ENCODE measurements at regions not wholly inside any gene's neighbourhood (a gene's known extent, or its start where the extent isn't known, plus 50 kb on each side); places are given as distances from the start of the nearest gene placed in this dataset.

- no peak overlapping the region for H3K27ac Mint-ChIP-seq (ENCODE audit: unreplicated experiment)
- no peaks in the 10 kb centered on the region for H3K27me3 Mint-ChIP-seq (ENCODE audit: insufficient read depth, unreplicated experiment)
- ChIA-PET POLR2A (no interaction called here), CTCF (interaction anchor here (0.9 to 1.4 kb wide), 3 partner anchors 32 to 450 kb away, joined by 3 to 7 read pairs (median 6); no protein-coding TSS in a partner anchor)
- no peaks in the 10 kb centered on the region for H3K4me1 ChIP-seq
- intact Hi-C loops (cut with micrococcal nuclease; ENCODE audit: unreplicated experiment) = no loop called here
- H3K4me1 Mint-ChIP-seq (ENCODE audit: low read depth, unreplicated experiment) = no peaks in the 10 kb centered on the region
- H3K4me3 ChIP-seq (ENCODE audit: low read depth, low read length) = no peak overlapping the region
- no peak overlapping the region for H3K4me3 Mint-ChIP-seq (ENCODE audit: unreplicated experiment)
- H3K27me3 ChIP-seq (replicated peaks; ENCODE audit: control insufficient read depth, insufficient read depth, low read length) = no peaks in the 10 kb centered on the region
- no peaks in the 10 kb centered on the region for H3K9me3 ChIP-seq
- BruUV-seq (replicated peaks) = no TSS peak
- H3K9me3 Mint-ChIP-seq (ENCODE audit: unreplicated experiment) = no peaks in the 10 kb centered on the region
- no peaks in the 10 kb centered on the region for H3K36me3 ChIP-seq (ENCODE audit: control insufficient read depth, insufficient read depth, low read length)
- H3K36me3 Mint-ChIP-seq (ENCODE audit: insufficient read depth, unreplicated experiment) = peaks cover 6% of the 10 kb centered on the region
- DNase-seq = no peak
- no peak for TF ChIP-seq CTCF (IDR thresholded peaks at IDR 0.05; ENCODE audit: insufficient read depth in 1 of 2, low read depth in 1 of 2, low read length in 1 of 2, severe bottlenecking in 1 of 2, unreplicated experiment in 1 of 2)
Observed at GRCh38 chr2:62443471-62443870, 62.5 kb downstream of the TMEM17 start.

- Histone ChIP-seq H3K27me3 (replicated peaks; ENCODE audit: control insufficient read depth, insufficient read depth, low read length) (no peaks in the 10 kb centered on the region), H3K4me3 (ENCODE audit: low read depth, low read length) (no peak overlapping the region), H3K4me1 (no peaks in the 10 kb centered on the region), H3K9me3 (no peaks in the 10 kb centered on the region), H3K36me3 (ENCODE audit: control insufficient read depth, insufficient read depth, low read length) (no peaks in the 10 kb centered on the region)
- no peaks in the 10 kb centered on the region for H3K27me3 Mint-ChIP-seq (ENCODE audit: insufficient read depth, unreplicated experiment)
- POLR2A ChIA-PET = no interaction called here
- H3K9me3 Mint-ChIP-seq (ENCODE audit: unreplicated experiment) = no peaks in the 10 kb centered on the region
- BruUV-seq (replicated peaks) = no TSS peak
- H3K4me1 Mint-ChIP-seq (ENCODE audit: low read depth, unreplicated experiment) = no peaks in the 10 kb centered on the region
- no peak for TF ChIP-seq CTCF (IDR thresholded peaks at IDR 0.05; ENCODE audit: insufficient read depth in 1 of 2, low read depth in 1 of 2, low read length in 1 of 2, severe bottlenecking in 1 of 2, unreplicated experiment in 1 of 2)
- no peak overlapping the region for H3K27ac Mint-ChIP-seq (ENCODE audit: unreplicated experiment)
- DNase-seq = no peak
- no peak overlapping the region for H3K4me3 Mint-ChIP-seq (ENCODE audit: unreplicated experiment)
- CTCF ChIA-PET = no interaction called here
- intact Hi-C loops (cut with micrococcal nuclease; ENCODE audit: unreplicated experiment) = no loop called here
- H3K36me3 Mint-ChIP-seq (ENCODE audit: insufficient read depth, unreplicated experiment) = peaks cover 6% of the 10 kb centered on the region
Observed at GRCh38 chr2:62441824-62442223, 64.2 kb downstream of the TMEM17 start.

- no peak overlapping the region for H3K27ac Mint-ChIP-seq (ENCODE audit: unreplicated experiment)
- intact Hi-C loops (cut with micrococcal nuclease; ENCODE audit: unreplicated experiment) = no loop called here
- ChIA-PET POLR2A (no interaction called here), CTCF (no interaction called here)
- BruUV-seq (replicated peaks) = no TSS peak
- Histone ChIP-seq H3K4me1 (no peaks in the 10 kb centered on the region), H3K36me3 (ENCODE audit: control insufficient read depth, insufficient read depth, low read length) (no peaks in the 10 kb centered on the region), H3K4me3 (ENCODE audit: low read depth, low read length) (no peak overlapping the region), H3K27me3 (replicated peaks; ENCODE audit: control insufficient read depth, insufficient read depth, low read length) (no peaks in the 10 kb centered on the region), H3K9me3 (no peaks in the 10 kb centered on the region)
- H3K4me1 Mint-ChIP-seq (ENCODE audit: low read depth, unreplicated experiment) = no peaks in the 10 kb centered on the region
- DNase-seq = no peak
- H3K4me3 Mint-ChIP-seq (ENCODE audit: unreplicated experiment) = no peak overlapping the region
- no peaks in the 10 kb centered on the region for H3K27me3 Mint-ChIP-seq (ENCODE audit: insufficient read depth, unreplicated experiment)
- H3K36me3 Mint-ChIP-seq (ENCODE audit: insufficient read depth, unreplicated experiment) = peaks cover 6% of the 10 kb centered on the region
- no peak for TF ChIP-seq CTCF (IDR thresholded peaks at IDR 0.05; ENCODE audit: insufficient read depth in 1 of 2, low read depth in 1 of 2, low read length in 1 of 2, severe bottlenecking in 1 of 2, unreplicated experiment in 1 of 2)
- no peaks in the 10 kb centered on the region for H3K9me3 Mint-ChIP-seq (ENCODE audit: unreplicated experiment)
Observed at GRCh38 chr2:62441421-62441820, 64.6 kb downstream of the TMEM17 start.
